HUES64 (cell line): ENCODE measurements at regions not wholly inside any gene's neighbourhood (a gene's known extent, or its start where the extent isn't known, plus 50 kb on each side); places are given as distances from the start of the nearest gene placed in this dataset.

Source experiments
- H3K27ac ChIP-seq: 2 replicates; pipeline ENCODE4 v1.7.0; 2013; ENCODE audit warnings: low read depth, low read length, inconsistent platforms
- H3K27me3 ChIP-seq: 2 replicates; pipeline ENCODE4 v1.6.1; 2013; ENCODE audit warnings: mild to moderate bottlenecking, low read length; ENCODE audit not compliant: insufficient read depth
- H3K36me3 ChIP-seq: 2 replicates; pipeline ENCODE4 v1.6.1; 2013; ENCODE audit warnings: mild to moderate bottlenecking, low read length; ENCODE audit not compliant: insufficient read depth
- H3K4me1 ChIP-seq: 2 replicates; pipeline ENCODE4 v1.6.1; 2013; ENCODE audit warnings: mild to moderate bottlenecking, low read length, moderate library complexity; ENCODE audit not compliant: insufficient read depth
- H3K4me3 ChIP-seq: 2 replicates; pipeline ENCODE4 v1.5.1; 2013; ENCODE audit warnings: mild to moderate bottlenecking, low read length, moderate library complexity
- H3K9ac ChIP-seq: 2 replicates; pipeline ENCODE4 v1.6.1; 2013; ENCODE audit warnings: mild to moderate bottlenecking, low read depth, low read length
- H3K9me3 ChIP-seq: 2 replicates; pipeline ENCODE4 v1.6.1; 2013; ENCODE audit warnings: low read depth, low read length; ENCODE audit not compliant: insufficient read depth
- WGBS: fragments of 150-250, 120-280 bp; methylation state at CpG from one replicate; pipeline ENCODE4 v1.1.7; 2013; ENCODE audit warnings: missing lambda C conversion rate; 5-methylcytosine and 5-hydroxymethylcytosine counted together

DNA sequence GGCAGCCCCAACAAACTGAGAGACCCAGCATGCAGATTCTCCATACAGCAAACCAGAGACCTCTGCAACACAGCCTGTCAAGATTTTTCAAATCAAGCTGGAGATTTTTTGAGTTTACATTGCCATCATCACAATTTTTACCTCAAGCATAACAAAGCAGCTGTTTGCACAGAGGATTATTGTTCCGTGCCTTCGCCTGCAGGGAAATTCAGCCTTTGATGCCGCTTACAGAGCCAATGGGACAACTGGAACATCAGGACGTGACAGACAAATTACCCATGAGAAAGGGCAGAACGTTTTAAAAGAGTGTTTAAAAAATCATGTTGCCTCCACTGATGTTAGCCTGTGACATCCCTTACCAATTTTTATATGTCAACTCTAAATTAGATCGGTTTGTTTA lies 363.7 kb downstream of the FBXW7 start:
- no peaks in the 10 kb centered on the region for H3K36me3 ChIP-seq
- H3K9ac ChIP-seq: no peak overlapping the region
- no peaks in the 10 kb centered on the region for H3K9me3 ChIP-seq
- H3K4me3 ChIP-seq: no peak overlapping the region
- no peaks in the 10 kb centered on the region for H3K27me3 ChIP-seq
- H3K27ac ChIP-seq: no peak overlapping the region
- peaks cover 13% of the 10 kb centered on the region for H3K4me1 ChIP-seq
- 92% methylated on average over 5 of the region's 6 CpGs for WGBS

DNA sequence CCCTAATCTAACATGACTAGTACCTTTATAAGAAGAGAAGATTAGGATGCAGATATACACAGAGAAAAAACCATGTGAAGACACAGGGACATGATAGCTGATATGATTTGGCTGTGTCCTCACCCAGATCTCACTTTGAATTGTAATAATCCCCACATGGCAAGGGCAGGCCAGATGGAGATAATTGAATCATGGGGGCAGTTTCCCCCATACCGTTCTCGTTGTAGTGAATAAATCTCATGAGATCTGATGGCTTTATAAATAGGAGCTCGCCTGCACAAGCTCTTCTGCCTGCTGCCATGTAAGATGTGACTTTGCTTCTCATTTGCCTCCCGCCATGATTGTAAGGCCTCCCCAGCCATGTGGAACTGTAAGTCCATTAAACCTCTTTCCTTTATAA lies 364.3 kb downstream of the FBXW7 start:
- no peaks in the 10 kb centered on the region for H3K36me3 ChIP-seq
- no peaks in the 10 kb centered on the region for H3K9me3 ChIP-seq
- H3K4me1 ChIP-seq: peaks cover 13% of the 10 kb centered on the region
- H3K27me3 ChIP-seq: no peaks in the 10 kb centered on the region
- WGBS: 83% methylated on average over 4 of the region's 4 CpGs
- no peak overlapping the region for H3K27ac ChIP-seq
- H3K9ac ChIP-seq: no peak overlapping the region
- no peak overlapping the region for H3K4me3 ChIP-seq

DNA sequence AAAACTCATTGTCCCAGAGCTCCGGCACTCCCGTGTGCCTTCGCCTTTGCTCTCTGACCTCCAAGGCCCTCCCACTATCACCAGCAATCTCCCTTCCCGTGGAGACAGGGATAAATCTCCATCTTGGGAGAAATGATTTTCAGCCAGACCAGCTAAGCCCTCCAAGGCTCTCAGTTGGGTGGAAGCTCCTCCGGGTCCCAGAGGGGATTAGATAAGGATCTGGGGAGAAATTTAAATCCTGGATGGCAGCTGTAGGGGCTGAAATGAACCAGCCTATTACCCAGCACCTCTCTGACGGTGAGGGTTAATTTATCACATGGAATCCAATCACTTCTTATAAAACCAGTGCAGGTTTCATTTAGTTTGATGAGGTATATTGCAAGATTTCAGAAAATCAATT lies 366.2 kb downstream of the FBXW7 start:
- no peak overlapping the region for H3K27ac ChIP-seq
- no peaks in the 10 kb centered on the region for H3K9me3 ChIP-seq
- H3K4me3 ChIP-seq: no peak overlapping the region
- H3K27me3 ChIP-seq: no peaks in the 10 kb centered on the region
- no peaks in the 10 kb centered on the region for H3K36me3 ChIP-seq
- H3K4me1 ChIP-seq: peaks cover 26% of the 10 kb centered on the region
- no peak overlapping the region for H3K9ac ChIP-seq
- 80% methylated on average over 6 of the region's 6 CpGs for WGBS

DNA sequence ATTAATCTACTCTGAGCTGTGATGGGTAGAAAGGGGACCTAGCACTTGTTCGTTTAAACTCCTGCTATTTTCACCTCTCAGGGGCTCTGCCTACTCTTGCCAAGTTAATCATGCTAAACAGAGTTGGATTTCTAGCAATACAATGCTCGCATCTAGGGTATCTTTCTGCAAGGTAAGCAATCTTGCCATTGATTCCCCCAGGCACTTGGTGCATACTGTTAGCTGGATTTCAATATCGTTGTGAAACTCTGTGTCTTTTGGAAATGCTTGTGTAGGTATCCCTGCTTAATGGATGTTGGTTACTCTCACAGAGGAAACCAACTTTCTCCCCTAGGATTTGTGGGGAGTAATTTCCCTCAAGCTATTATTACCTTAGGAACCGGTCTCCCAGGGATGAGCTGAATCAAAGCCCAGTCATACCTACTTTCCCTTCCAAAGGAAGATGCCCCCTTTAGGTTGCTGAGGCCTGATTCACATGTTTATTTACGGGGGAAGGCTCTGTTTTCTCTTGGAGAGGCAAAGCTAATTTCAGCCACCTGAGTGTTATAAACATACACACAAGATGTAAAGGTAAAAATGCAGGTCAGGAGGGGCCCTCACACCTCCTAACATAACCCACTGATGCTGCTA lies 366.8 kb downstream of the FBXW7 start:
- peaks cover 31% of the 10 kb centered on the region for H3K4me1 ChIP-seq
- no peaks in the 10 kb centered on the region for H3K27me3 ChIP-seq
- no peak overlapping the region for H3K27ac ChIP-seq
- WGBS: 77% methylated on average over 5 of the region's 5 CpGs
- no peak overlapping the region for H3K9ac ChIP-seq
- no peaks in the 10 kb centered on the region for H3K9me3 ChIP-seq
- no peaks in the 10 kb centered on the region for H3K36me3 ChIP-seq
- H3K4me3 ChIP-seq: no peak overlapping the region

DNA sequence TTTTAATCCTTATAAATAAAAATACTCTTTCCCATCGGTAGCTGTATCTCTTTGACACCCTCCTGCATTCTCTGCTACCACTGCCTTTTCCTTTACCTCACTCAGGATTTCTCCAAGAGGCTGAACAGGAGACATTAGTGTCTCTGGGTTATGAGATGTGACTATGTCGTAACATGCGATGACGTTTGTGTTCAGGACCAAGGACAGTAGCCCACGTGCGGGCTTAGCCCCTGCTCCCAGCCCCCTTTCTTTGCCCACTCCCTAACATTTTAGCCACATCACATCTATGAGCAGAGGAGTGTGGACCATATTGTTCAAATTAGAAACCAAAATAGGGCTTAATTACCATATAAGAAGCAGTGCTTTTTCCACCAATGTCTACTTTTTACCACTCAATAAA lies 369.3 kb downstream of the FBXW7 start:
- Histone ChIP-seq H3K27ac (no peak overlapping the region), H3K27me3 (no peaks in the 10 kb centered on the region), H3K9me3 (no peaks in the 10 kb centered on the region), H3K9ac (no peak overlapping the region), H3K36me3 (no peaks in the 10 kb centered on the region), H3K4me1 (peaks cover 31% of the 10 kb centered on the region), H3K4me3 (no peak overlapping the region)
- 76% methylated on average over 4 of the region's 6 CpGs for WGBS

DNA sequence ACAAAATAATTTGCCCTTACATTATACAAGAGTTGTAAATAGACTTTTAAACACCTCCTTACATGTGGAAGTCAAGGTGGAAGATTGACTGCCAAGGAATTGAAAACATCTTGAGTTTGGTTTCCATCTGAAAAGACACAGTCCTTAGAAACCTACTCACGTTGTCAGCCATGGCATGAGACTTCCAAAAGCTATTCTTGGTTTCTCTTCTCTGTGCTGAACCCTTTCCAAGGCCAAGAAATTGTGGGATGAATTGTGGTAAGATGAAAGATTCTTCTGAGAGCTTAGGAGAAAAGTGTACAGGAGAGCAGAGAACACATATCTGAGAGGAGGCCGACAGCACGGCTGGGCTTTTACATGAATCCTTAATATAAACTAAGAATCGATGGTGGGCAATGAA lies 370.0 kb downstream of the FBXW7 start:
- Histone ChIP-seq H3K27me3 (no peaks in the 10 kb centered on the region), H3K9ac (no peak overlapping the region), H3K27ac (peak overlapping the region; percentile 57; the same call in 1 of the 2 replicates), H3K4me3 (no peak overlapping the region), H3K36me3 (no peaks in the 10 kb centered on the region), H3K9me3 (no peaks in the 10 kb centered on the region), H3K4me1 (peaks cover 31% of the 10 kb centered on the region)
- WGBS: 86% methylated on average over 4 of the region's 4 CpGs

DNA sequence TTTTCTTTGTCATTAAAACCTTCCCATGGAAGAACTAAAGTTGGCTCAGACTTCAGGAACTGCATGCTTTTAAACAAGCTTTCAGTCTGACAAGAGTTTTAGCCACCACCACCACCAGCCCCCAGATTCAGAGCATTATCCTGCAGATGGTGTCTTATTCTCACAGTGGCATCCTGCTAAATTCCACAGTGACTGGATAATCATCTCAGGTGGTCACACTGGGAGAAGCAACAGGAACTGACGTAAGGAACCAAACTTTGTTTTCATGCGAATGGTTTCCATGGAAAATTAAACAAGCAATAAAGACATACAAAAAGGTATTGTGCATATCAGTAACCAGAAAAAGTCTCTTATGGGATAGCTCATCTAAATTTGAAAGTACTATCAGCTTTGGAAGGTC lies 370.7 kb downstream of the FBXW7 start:
- Histone ChIP-seq H3K36me3 (no peaks in the 10 kb centered on the region), H3K4me3 (no peak overlapping the region), H3K9ac (no peak overlapping the region), H3K27ac (peak overlapping the region; percentile 57; the same call in 1 of the 2 replicates), H3K27me3 (no peaks in the 10 kb centered on the region), H3K4me1 (peaks cover 31% of the 10 kb centered on the region), H3K9me3 (no peaks in the 10 kb centered on the region)
- 65% methylated on average over 2 of the region's 2 CpGs for WGBS

DNA sequence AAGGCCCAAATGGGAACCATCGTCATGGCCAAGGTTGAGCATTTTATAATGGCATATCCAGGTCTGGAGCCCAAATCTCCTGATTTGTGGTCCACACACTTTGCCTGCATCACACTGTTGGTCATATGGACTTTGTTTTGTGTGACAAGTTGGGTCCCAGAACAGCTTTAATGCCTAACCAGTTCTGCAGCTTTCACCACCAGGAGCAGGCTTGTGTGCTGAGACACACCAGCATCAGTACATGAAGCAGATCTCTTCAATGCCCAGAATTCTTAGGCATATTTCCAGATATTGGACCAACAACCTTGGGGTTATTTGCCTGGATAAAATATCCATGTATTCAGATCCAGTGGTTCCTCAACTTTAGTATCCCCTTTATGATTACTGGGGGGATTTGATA lies 371.3 kb downstream of the FBXW7 start:
- H3K36me3 ChIP-seq: no peaks in the 10 kb centered on the region
- H3K4me1 ChIP-seq: peaks cover 27% of the 10 kb centered on the region
- H3K9ac ChIP-seq: no peak overlapping the region
- WGBS: 97% methylated on average over 1 of the region's 1 CpG
- no peaks in the 10 kb centered on the region for H3K9me3 ChIP-seq
- no peak overlapping the region for H3K4me3 ChIP-seq
- no peaks in the 10 kb centered on the region for H3K27me3 ChIP-seq
- H3K27ac ChIP-seq: peak overlapping the region; percentile 31; the same call in 1 of the 2 replicates

DNA sequence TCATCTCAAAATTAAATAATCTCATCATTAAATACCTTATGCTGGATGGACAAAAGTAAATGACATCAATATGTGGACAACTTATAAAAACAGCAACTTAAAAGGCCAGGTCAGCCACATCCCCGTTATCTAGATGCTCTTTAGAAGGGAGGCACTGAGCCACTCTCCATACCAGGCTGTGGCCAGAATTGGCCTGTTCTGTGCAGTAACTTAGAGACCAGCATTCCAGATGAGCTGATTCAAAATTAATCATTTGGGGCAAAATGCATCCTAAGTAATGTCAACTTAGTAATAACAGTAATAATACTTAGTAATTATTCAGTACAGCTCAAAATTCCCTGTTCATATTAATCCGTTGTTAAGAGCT lies 373.6 kb downstream of the FBXW7 start:
- peaks cover 18% of the 10 kb centered on the region for H3K4me1 ChIP-seq
- H3K36me3 ChIP-seq: no peaks in the 10 kb centered on the region
- H3K9ac ChIP-seq: no peak overlapping the region
- no peak overlapping the region for H3K27ac ChIP-seq
- WGBS: 82% methylated on average over 2 of the region's 2 CpGs
- no peaks in the 10 kb centered on the region for H3K9me3 ChIP-seq
- no peak overlapping the region for H3K4me3 ChIP-seq
- no peaks in the 10 kb centered on the region for H3K27me3 ChIP-seq

DNA sequence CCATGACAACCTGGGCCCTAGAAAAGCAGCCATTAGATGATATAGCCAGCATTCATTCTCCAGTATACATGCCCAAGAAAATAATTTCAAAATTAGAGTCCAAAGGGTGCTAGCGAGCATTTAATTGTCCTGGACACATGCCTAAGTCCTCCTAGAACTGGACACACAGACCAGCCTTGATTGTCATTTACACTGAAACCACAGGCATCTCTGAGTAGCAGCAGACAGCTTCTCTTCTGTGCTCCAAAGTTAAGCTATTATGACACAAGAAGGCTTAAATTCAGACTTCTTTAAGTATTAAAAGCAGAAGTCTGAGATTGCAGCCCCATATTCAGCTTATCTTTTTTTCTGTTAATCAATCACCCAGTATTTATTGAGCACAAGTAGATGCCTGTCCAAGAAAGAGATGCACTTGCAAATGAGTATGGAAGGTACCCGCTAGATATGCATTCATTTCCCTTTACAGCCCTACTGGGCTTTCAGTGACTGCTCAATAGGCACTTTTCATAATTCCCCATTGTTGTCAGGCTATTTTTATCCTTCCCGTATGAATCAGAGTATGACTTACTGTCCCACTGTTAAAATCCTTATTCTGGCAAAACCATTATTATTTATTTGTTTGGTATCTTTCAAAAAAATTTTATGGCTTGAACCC lies 374.1 kb downstream of the FBXW7 start:
- peaks cover 18% of the 10 kb centered on the region for H3K4me1 ChIP-seq
- WGBS: 90% methylated on average over 3 of the region's 3 CpGs
- H3K4me3 ChIP-seq: no peak overlapping the region
- no peaks in the 10 kb centered on the region for H3K27me3 ChIP-seq
- no peak overlapping the region for H3K27ac ChIP-seq
- H3K9ac ChIP-seq: no peak overlapping the region
- H3K36me3 ChIP-seq: no peaks in the 10 kb centered on the region
- no peaks in the 10 kb centered on the region for H3K9me3 ChIP-seq

DNA sequence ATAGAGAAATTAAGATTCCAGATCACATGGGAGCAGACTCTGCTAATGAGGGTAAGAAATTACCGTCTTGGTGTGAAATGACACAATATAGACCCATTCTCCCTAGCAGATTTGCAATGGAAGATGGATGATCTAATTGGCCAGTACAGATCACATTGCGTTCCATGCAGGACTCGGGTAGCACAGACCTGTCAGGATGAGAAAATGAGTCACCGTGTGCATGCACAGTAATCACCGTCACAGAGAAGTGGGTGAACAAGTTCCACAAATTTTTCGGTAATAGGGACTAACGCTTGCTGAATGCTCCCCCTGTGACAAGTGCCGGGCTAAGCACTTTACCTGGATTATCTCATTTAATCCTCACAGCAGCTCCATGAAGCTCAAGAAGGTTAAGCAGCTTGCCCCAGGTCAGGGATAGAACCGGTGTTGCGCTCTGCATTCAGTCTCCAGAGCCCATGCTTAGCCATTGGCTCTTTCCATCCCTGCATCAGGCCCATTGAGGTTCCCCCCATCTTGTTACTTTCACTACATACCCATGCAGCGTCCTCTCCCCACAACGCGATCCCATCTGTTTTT lies 375.6 kb downstream of the FBXW7 start:
- 93% methylated on average over 13 of the region's 13 CpGs for whole genome bisulfite sequencing
- H3K9me3 ChIP-seq: no peaks in the 10 kb centered on the region
- no peaks in the 10 kb centered on the region for H3K27me3 ChIP-seq
- no peaks in the 10 kb centered on the region for H3K36me3 ChIP-seq
- no peak overlapping the region for H3K9ac ChIP-seq
- H3K4me3 ChIP-seq: no peak overlapping the region
- H3K27ac ChIP-seq: no peak overlapping the region
- peaks cover 12% of the 10 kb centered on the region for H3K4me1 ChIP-seq
